GM18511 (cell line): ENCODE measurements at regions not wholly inside any gene's neighbourhood (a gene's known extent, or its start where the extent isn't known, plus 50 kb on each side); places are given as distances from the start of the nearest gene placed in this dataset.
"Not testable (repeated sequence)": the region's sequence is repeated elsewhere in the genome, so short reads cannot be mapped to it uniquely, and the experiment has no call there.

ENCODE experiments used
- ATAC-seq: cut with Tn5 transposase; IDR thresholded peaks from one replicate; pipeline ENCODE4 v1.9.1; 2021; ENCODE audit warnings: mild to moderate bottlenecking, moderate library complexity; ENCODE audit not compliant: unreplicated experiment

- ATAC-seq: no peak
Measured at GRCh38 chr6:166705069-166705468, 78.0 kb upstream of the RPS6KA2 start.

GRCh38 chr6:166704171-166704570 is 77.1 kb upstream of the RPS6KA2 start:
- no peak for ATAC-seq

- no peak for ATAC-seq
Measured at GRCh38 chr6:166703149-166703710, 76.2 kb upstream of the RPS6KA2 start.

GRCh38 chr6:166701424-166701823 is 74.4 kb upstream of the RPS6KA2 start:
- ATAC-seq: not testable (repeated sequence)

- ATAC-seq: not testable (repeated sequence)
Measured at GRCh38 chr6:166700871-166701270, 73.8 kb upstream of the RPS6KA2 start.

- ATAC-seq: peak; percentile 72
Measured at GRCh38 chr6:166697113-166697512, 70.1 kb upstream of the RPS6KA2 start.

- ATAC-seq: no peak
Measured at GRCh38 chr6:166693880-166694279, 66.8 kb upstream of the RPS6KA2 start.

GRCh38 chr6:166692723-166693302 is 65.8 kb upstream of the RPS6KA2 start:
- no peak for ATAC-seq

- no peak for ATAC-seq
Measured at GRCh38 chr6:166691746-166692145, 64.7 kb upstream of the RPS6KA2 start.

- ATAC-seq: no peak
Measured at GRCh38 chr6:166691199-166691598, 64.1 kb upstream of the RPS6KA2 start.

GRCh38 chr6:166689687-166690086 is 62.6 kb upstream of the RPS6KA2 start:
- no peak for ATAC-seq

GRCh38 chr6:166688901-166689300 is 61.9 kb upstream of the RPS6KA2 start:
- no peak for ATAC-seq

- ATAC-seq: no peak
Measured at GRCh38 chr6:166687879-166688205, 60.8 kb upstream of the RPS6KA2 start.

GRCh38 chr6:166687070-166687878 is 60.2 kb upstream of the RPS6KA2 start:
- ATAC-seq: peak; percentile 45

GRCh38 chr6:166686317-166686716 is 59.3 kb upstream of the RPS6KA2 start:
- ATAC-seq: no peak

- ATAC-seq: no peak
Measured at GRCh38 chr6:166684866-166685265, 57.8 kb upstream of the RPS6KA2 start.

- ATAC-seq: no peak
Measured at GRCh38 chr6:166684170-166684569, 57.1 kb upstream of the RPS6KA2 start.

GRCh38 chr6:166683477-166683876 is 56.4 kb upstream of the RPS6KA2 start:
- ATAC-seq: no peak

GRCh38 chr6:166679566-166679965 is 52.5 kb upstream of the RPS6KA2 start:
- ATAC-seq: no peak

GRCh38 chr6:166678426-166678825 is 51.4 kb upstream of the RPS6KA2 start:
- ATAC-seq: no peak

GRCh38 chr6:166677941-166678340 is 50.9 kb upstream of the RPS6KA2 start:
- no peak for ATAC-seq
